ENCODE measurements at regions not wholly inside any gene's neighbourhood (a gene's known extent, or its start where the extent isn't known, plus 50 kb on each side); places are given as distances from the start of the nearest gene placed in this dataset.
"Not testable (repeated sequence)": the region's sequence is repeated elsewhere in the genome, so short reads cannot be mapped to it uniquely, and the experiment has no call there.

- Mint-ChIP-seq H3K27ac (no peak overlapping the region), H3K4me1 (ENCODE audit: low read depth in 2 of 2) (no peaks in the 10 kb centered on the region), H3K27me3 (peaks cover 14 to 18% of the 10 kb centered on the region in 2 donors), H3K9me3 (peaks cover 0 to 11% of the 10 kb centered on the region in 2 donors), H3K4me3 (no peak overlapping the region), H3K36me3 (ENCODE audit: insufficient read depth) (no peaks in the 10 kb centered on the region)
- DNase-seq (no peak), ATAC-seq (replicated peaks) (no peak)
These were observed 50.5 kb upstream of the GRIN2A start for GRCh38 chr16:10232757-10233156.

DNA sequence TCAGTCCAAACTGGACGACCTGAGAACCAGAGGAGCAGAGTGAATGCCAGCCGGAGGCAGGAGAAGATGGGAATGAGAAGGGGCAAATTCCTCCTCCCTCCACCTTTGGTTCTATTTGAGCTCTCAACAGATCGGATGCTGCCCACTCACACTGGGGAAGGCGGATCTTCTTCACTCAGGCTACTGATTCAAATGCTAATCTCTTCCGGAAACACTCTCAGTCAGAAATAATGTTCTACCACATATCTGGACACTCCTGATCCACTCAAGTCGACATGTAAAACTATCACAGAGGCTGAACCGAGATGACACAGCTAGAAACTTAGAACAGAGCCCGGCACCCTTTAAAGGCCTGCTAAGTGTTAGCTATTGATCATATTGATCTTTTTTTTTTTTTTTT is 57.4 kb upstream of the GRIN2A start:
- no peaks in the 10 kb centered on the region for H3K36me3 Mint-ChIP-seq (ENCODE audit: insufficient read depth)
- no peak overlapping the region for H3K27ac Mint-ChIP-seq
- DNase-seq = no peak
- no peaks in the 10 kb centered on the region for H3K4me1 Mint-ChIP-seq (ENCODE audit: low read depth in 2 of 2)
- no peak for ATAC-seq (replicated peaks)
- no peaks in the 10 kb centered on the region for H3K9me3 Mint-ChIP-seq
- H3K27me3 Mint-ChIP-seq = peaks cover 30 to 71% of the 10 kb centered on the region in 2 donors
- H3K4me3 Mint-ChIP-seq = no peak overlapping the region

DNA sequence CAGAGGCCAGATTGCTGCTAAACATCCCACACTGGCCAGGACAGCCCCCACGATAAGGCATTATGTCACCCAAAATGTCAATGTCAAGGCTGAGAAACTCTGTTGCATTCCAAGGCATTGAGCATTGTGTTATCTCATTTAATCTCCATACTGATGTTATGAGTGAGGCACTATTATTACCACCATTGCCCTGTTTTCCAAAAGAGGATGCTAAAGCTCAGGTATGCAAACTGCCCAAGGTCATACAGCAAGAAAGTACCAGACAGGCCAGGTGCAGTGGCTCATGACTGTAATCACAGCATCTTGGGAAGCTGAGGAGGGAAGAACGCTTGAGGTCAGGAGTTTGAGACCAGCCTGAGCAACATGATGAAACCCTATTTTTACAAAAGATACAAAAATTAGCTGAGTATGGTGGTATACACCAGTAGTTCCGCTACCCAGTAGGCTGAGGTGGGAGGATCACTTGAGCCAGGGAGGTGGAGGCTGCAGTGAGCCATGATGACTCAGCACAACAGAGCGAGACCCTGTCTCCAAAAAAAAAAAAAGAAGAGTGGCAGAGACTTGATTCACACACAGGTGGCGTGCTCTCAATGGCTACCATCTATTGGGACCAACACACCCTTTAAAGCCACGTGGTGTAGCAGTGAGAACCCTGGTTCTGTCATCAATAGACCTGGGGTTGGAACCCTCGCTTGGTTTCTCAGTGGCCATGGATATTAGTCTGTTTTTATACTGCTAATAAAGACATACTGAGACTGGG is 58.8 kb upstream of the GRIN2A start:
- Mint-ChIP-seq H3K36me3 (ENCODE audit: insufficient read depth) (no peaks in the 10 kb centered on the region), H3K4me3 (no peak overlapping the region), H3K4me1 (ENCODE audit: low read depth in 2 of 2) (no peaks in the 10 kb centered on the region), H3K9me3 (no peaks in the 10 kb centered on the region), H3K27ac (no peak overlapping the region), H3K27me3 (peaks cover 35 to 79% of the 10 kb centered on the region in 2 donors)
- DNase-seq = no peak
- ATAC-seq (replicated peaks) = no peak

DNA sequence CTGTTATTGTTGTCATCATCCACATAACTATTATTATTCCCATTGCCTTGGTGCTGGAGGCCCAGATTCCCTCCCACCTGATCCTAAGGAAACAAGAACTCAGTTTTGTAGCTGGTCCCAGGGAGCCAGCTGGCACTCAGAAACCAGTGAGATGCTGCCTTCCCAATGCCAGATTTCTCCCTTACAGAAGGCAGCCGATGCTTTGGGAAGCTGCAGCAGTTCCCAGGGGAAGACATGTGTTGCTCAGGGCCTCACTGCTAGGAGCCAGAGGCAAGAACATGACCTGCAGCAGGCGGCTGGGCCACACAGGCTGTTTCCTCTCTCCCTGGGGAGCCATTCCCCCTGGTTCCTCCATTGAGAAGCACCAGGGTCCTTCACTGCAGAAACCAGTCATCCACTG is 59.9 kb upstream of the GRIN2A start:
- no peaks in the 10 kb centered on the region for H3K36me3 Mint-ChIP-seq (ENCODE audit: insufficient read depth)
- H3K4me3 Mint-ChIP-seq = no peak overlapping the region
- no peak for ATAC-seq (replicated peaks)
- H3K4me1 Mint-ChIP-seq (ENCODE audit: low read depth in 2 of 2) = no peaks in the 10 kb centered on the region
- no peak overlapping the region for H3K27ac Mint-ChIP-seq
- H3K27me3 Mint-ChIP-seq = peaks cover 35 to 79% of the 10 kb centered on the region in 2 donors
- H3K9me3 Mint-ChIP-seq = no peaks in the 10 kb centered on the region
- no peak for DNase-seq

GRCh38 chr16:10242916-10243315 is 60.7 kb upstream of the GRIN2A start:
- no peak overlapping the region for H3K27ac Mint-ChIP-seq
- peaks cover 35 to 74% of the 10 kb centered on the region in 2 donors for H3K27me3 Mint-ChIP-seq
- no peaks in the 10 kb centered on the region for H3K9me3 Mint-ChIP-seq
- no peaks in the 10 kb centered on the region for H3K36me3 Mint-ChIP-seq (ENCODE audit: insufficient read depth)
- ATAC-seq (replicated peaks) (no peak), DNase-seq (no peak)
- no peak overlapping the region for H3K4me3 Mint-ChIP-seq
- no peaks in the 10 kb centered on the region for H3K4me1 Mint-ChIP-seq (ENCODE audit: low read depth in 2 of 2)

- peaks cover 27 to 54% of the 10 kb centered on the region in 2 donors for H3K27me3 Mint-ChIP-seq
- no peak for ATAC-seq (replicated peaks)
- no peaks in the 10 kb centered on the region for H3K36me3 Mint-ChIP-seq (ENCODE audit: insufficient read depth)
These were observed 62.8 kb upstream of the GRIN2A start for GRCh38 chr16:10245002-10245401.

DNA sequence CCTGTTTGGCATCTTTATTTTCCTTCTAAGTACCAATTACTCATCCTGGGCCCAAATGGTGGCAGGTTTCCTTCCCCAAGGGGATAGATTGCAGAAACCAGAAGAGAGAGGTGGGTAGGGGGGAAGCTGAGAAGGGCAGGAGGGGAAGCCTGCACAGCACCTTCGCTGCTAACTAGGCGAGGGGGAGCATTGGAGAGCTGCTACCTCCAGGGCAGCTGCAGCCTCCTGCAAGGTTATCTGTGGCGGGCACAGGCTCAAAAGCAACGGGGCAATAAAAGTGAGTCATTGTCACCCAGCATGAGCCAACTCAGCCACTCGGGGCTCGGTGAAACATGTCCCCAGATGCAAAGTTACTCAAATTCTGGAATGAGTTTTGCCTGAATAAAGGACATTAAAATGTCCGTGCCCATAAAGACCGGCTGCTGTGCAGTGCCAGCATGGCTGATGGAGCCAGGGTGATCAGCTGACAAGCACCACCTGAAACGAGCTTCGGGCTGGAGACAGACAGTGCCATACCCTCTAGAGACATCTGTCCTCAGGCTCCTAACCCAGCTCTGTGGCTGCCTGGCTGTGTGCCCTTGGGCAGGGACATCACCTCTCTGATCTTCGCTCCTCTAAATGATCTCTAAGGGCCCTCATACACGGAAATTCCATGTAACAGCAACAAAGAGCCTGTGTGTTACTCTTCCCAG is 68.1 kb upstream of the GRIN2A start:
- Mint-ChIP-seq H3K4me3 (no peak overlapping the region), H3K4me1 (ENCODE audit: low read depth in 2 of 2) (no peaks in the 10 kb centered on the region), H3K9me3 (no peaks in the 10 kb centered on the region), H3K36me3 (ENCODE audit: insufficient read depth) (peaks cover 3% of the 10 kb centered on the region), H3K27me3 (peaks cover 16 to 23% of the 10 kb centered on the region in 2 donors), H3K27ac (no peak overlapping the region)
- DNase-seq (no peak), ATAC-seq (replicated peaks) (no peak)

More at GRCh38 chr16:10245002-10245401, 62.8 kb upstream of the GRIN2A start:
- Mint-ChIP-seq H3K27ac (no peak overlapping the region), H3K4me1 (ENCODE audit: low read depth in 2 of 2) (no peaks in the 10 kb centered on the region), H3K9me3 (no peaks in the 10 kb centered on the region), H3K4me3 (no peak overlapping the region)
- DNase-seq = no peak

- H3K27me3 Mint-ChIP-seq = peaks cover 26 to 33% of the 10 kb centered on the region in 2 donors
- no peak overlapping the region for H3K27ac Mint-ChIP-seq
- H3K4me1 Mint-ChIP-seq (ENCODE audit: low read depth in 2 of 2) = peaks cover 4% of the 10 kb centered on the region in 2 donors
- ATAC-seq (replicated peaks) = no peak
- no peaks in the 10 kb centered on the region for H3K9me3 Mint-ChIP-seq
- no peak overlapping the region for H3K4me3 Mint-ChIP-seq
- H3K36me3 Mint-ChIP-seq (ENCODE audit: insufficient read depth) = peaks cover 6% of the 10 kb centered on the region
- DNase-seq = no peak
These were observed 69.9 kb upstream of the GRIN2A start for GRCh38 chr16:10252155-10252554.

DNA sequence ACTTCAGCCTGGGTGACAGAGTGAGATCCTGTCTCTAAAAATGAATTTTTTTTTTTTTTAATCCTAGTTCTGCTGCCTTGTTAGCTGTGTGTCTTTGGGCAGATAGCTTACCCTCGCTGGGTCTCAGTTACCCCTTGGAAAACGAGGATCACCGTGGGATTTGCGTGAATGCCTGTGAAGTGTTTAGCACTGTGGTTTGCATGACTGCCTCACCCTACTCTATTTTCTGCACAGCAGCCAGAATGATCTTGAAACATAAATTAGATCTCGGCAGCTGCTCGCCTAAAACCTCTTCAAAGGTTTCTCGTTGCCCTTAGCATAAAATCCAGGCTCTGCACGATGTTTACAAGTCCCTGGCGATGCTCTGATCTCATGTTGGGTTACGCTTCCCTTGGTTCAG is 71.2 kb upstream of the GRIN2A start:
- Mint-ChIP-seq H3K9me3 (no peaks in the 10 kb centered on the region), H3K36me3 (ENCODE audit: insufficient read depth) (peaks cover 6% of the 10 kb centered on the region), H3K4me3 (no peak overlapping the region), H3K27me3 (peaks cover 26 to 33% of the 10 kb centered on the region in 2 donors), H3K4me1 (ENCODE audit: low read depth in 2 of 2) (peaks cover 4% of the 10 kb centered on the region in 2 donors), H3K27ac (no peak overlapping the region)
- DNase-seq (no peak), ATAC-seq (replicated peaks) (no peak)

DNA sequence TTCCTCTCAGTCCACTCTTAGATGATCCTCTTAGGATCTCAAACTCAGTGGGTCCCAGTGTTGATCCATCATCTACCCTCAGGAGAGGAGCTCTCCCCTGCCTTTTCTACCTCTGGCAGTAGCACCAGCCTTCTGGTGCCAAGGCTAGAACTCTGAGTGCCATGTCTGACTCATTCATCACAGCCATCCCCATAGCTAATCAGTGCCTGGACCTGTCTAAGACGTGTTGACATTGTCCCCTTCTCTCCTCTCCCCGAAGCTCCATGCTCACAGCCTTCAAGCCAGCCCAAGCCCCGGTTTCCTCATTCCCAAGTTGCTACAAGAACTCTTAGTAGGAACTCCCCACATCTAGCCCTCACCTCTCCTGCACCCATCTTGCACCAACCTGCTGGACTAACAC is 73.5 kb upstream of the GRIN2A start:
- ATAC-seq (replicated peaks) (no peak), DNase-seq (no peak)
- Mint-ChIP-seq H3K4me3 (no peak overlapping the region), H3K27me3 (peaks cover 26 to 33% of the 10 kb centered on the region in 2 donors), H3K36me3 (ENCODE audit: insufficient read depth) (peaks cover 6% of the 10 kb centered on the region), H3K4me1 (ENCODE audit: low read depth in 2 of 2) (peaks cover 4% of the 10 kb centered on the region in 2 donors), H3K9me3 (no peaks in the 10 kb centered on the region), H3K27ac (no peak overlapping the region)

- peak; percentile 29 to 34 (median 34) for DNase-seq
These were observed 74.8 kb upstream of the GRIN2A start for GRCh38 chr16:10256784-10257641.

DNA sequence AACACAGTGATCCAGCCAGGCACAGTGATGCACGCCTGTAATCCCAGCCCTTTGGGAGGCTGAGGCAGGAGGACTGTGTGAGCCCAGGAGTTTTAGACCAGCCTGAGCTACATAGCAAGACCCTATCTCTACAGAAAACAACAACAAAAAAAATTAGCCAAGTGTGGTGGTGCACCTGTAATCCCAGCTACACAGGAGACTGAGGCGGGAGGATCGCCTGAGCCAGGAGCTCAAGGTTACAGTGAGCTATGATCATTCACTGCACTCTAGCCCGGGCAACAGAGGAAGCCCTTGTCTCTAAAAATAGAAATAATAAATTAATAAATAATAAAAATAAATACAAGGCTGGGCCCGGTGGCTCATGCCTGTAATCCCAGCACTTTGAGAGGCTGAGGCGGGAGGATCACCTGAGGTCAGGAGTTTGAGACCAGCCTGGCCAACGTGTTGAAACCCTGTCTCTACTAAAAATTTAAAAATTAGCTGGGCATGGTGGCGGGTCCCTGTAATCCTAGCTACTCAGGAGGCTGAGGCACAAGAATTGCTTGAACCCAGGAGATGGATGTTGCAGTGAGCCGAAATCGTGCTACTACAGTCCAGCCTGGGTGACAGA is 75.5 kb upstream of the GRIN2A start:
- not testable (repeated sequence) for H3K9me3 Mint-ChIP-seq; H3K27ac Mint-ChIP-seq; H3K4me3 Mint-ChIP-seq; H3K36me3 Mint-ChIP-seq (ENCODE audit: insufficient read depth); ATAC-seq (replicated peaks); DNase-seq; H3K4me1 Mint-ChIP-seq (ENCODE audit: low read depth in 2 of 2)
- H3K27me3 Mint-ChIP-seq = peaks cover 15 to 24% of the 10 kb centered on the region in 2 donors

More at GRCh38 chr16:10256784-10257641, 74.8 kb upstream of the GRIN2A start:
- peak; percentile 68 for ATAC-seq (replicated peaks)
- peaks cover 22 to 31% of the 10 kb centered on the region in 2 donors for H3K27me3 Mint-ChIP-seq
- peak overlapping the region in 1 of 2 donors; percentile 20 for H3K4me3 Mint-ChIP-seq
- peaks cover 6% of the 10 kb centered on the region for H3K36me3 Mint-ChIP-seq (ENCODE audit: insufficient read depth)
- peaks cover 4% of the 10 kb centered on the region in 2 donors for H3K4me1 Mint-ChIP-seq (ENCODE audit: low read depth in 2 of 2)
- no peak overlapping the region for H3K27ac Mint-ChIP-seq
- no peaks in the 10 kb centered on the region for H3K9me3 Mint-ChIP-seq

All from effector memory CD8-positive, alpha-beta T cell (primary cell).